ENCODE measurements at regions not wholly inside any gene's neighbourhood (a gene's known extent, or its start where the extent isn't known, plus 50 kb on each side); places are given as distances from the start of the nearest gene placed in this dataset.

DNA sequence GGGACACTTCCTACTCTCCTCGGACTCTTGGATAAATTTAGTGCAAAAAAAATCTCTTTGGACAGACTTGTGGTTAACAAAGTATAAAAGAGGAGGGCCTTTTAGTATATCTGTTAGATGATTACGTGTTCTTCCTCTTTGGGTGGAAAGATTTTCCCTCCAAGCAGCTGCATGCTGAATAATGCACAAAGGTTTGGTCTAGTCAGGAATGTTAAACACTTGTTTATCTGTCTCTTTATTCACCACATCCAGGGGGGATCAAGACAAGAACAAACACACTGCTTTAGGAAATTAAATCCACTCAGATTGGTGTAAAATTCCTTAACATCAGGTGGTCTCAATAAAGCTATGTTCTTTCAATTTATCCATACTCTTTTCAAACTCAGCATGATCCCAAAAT is 260.9 kb upstream of the CHD6 start:
- DNase-seq, result no peak

DNA sequence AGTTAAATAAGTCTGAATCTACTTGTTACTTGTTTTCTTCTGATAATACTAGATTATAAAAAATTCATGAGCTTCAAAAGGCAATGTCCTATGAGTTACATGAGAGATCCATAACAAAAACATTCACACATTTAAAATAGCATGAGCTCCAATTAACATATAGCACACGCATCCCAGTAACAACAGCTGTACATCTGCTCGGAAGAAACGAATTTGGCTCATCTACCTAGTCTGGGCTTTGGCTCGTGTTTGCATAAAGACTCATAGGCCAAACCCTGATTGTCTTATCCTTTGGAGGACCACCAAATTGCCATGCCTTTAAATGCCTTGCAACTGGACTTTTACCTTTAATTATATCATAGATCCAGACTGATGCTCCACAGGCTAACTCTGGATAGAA is 259.7 kb upstream of the CHD6 start:
- DNase-seq, result no peak

DNA sequence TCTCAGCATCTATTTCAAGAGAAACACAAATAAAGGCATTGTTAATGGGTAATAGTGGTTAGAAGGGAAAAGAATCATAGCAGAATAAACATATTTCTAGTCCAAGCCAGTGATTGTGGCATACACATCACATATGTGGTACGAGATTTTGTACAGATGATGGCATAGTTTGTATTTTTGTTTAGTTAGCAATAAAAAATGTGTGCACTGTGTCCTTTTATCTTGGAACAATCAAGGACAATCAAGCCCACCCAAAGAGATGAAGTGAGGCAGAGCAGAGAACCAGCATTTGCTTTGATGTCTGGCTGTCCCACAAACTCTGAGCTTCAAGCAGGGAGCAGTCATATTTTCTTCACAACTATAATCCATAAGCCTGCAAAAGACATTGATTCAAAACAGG is 256.5 kb upstream of the CHD6 start:
- no peak for DNase-seq

DNA sequence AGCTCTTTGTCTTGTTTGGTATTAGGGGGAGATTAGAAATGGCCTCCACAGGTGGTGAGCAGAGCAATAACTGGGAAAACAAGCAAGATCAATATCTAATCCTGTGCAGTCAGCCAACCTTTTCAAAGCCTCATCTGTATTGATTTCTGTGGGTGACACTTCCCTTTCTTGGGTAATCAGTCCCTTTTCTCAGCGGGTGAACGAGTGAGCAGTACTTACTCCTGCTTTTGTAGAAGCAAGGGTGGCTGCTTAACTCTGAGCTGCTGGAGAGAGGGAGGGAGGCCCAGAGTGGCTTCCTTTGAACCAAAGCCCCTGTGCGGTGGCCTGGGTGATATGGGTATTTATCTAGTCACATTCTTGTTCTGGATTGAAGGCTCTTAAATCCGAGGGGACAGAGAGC is 254.8 kb upstream of the CHD6 start:
- no peak for DNase-seq

DNA sequence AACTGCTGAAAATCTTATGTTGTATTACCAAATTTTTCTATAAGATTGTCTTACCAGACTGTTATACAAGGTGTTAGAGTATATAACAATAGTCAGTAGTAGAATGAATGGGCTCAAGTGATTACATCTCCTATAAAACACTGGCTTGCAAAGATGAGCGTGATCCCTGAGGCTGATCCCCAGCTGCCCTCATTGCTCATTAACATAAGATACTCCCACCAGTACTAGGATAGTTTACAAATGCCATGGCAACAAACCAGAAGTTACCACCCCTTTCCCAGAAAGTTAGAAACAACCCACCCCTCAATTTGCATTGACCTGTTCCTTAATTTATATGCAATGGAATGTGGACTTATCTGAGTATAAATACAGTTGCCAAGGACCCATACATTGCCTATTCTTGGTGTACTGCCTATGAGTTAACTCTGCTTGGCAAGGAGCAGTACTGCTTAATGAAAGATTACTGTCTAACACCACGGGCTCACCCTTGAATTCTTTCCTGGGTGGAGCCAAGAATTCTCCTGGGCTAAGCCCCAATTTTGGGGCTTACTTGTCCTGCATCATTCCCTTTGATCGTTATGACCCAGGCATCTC is 252.8 kb upstream of the CHD6 start:
- no peak for DNase-seq

DNA sequence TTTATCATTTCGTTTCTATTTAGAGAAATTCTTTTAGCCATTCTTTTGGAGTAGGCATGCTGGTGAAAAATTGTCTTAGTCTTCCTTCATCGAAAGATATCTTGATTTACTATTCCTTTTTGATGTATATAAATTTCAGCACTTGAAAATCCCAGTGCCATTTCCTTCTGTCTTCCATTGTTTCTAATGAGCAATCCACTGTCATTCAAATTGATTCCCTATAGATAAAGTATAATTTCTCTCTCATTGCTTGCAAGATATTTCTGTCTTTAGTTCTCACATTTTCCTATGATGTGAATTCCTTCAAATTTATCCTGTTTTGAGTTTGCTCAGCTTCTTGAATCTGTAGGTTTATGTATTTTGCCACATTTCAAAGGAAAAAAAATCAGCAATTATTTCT is 251.1 kb upstream of the CHD6 start:
- DNase-seq, result no peak

DNA sequence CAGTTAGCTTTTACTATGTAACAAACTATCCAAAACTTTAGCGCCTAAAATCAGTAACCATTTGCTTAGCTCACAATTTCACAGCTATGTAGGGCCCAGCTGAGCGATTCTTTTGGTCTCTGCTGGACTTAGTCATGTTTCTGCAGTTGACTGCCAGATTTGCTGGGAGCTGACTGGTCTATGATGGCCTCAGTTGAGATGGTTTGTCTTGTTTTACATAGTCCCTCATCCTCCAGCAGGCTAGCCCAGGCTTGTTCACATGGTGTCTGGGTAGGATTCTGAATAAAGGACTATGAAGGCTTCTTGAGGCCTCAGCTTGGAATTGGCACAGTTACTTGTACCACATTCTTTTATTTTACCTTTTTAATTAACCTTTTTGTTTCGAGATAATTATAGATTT is 247.8 kb upstream of the CHD6 start:
- no peak for DNase-seq

DNA sequence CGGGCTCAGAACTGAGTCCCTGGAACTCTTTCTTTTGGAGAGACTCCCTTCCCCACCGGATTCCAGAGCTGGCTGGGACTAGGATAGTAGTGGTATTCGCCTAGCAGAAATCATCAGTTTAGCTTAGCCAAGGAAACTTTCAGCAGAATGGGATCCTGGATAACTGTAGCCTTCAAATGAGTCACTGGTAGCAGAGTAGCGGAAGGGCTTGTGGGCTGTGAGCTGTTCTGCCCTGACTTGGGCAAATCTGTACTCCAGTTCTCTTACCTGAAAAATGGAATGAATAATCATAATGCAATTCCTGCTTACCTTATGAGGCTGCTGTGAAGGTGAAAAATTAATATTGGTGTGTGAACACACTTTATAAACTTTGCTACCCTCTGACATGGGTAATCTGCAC is 244.3 kb upstream of the CHD6 start:
- DNase-seq, result no peak

DNA sequence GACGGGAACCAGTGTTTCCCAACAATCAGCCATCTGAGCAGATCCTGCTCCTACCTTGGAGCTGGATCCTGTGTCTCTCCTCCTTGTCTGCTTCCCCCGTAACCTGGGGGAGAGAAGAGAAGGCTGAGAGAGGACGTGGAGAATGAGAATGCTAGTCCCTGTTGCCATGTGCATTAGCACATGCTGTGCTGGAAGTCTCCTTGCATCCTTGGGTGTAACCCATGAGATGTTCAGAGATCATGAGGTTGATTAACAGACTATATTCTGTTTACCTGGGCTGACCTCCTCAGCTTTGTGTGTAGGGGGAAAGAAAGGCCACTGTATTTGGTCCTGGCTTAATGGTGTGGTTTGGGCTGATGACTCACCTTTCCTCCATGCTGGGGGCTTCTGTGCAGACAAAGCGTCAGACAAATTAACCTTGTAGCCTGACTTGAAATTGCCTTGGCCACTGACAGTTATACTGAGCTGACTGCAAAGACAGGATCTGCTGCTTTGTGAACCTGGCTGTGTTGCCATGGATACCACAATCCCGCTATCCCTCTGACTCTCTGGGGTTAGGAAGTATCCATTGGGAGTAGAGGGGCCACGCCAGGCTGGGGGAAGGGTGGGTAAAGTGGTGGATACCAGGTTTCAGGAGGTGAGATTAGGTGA is 243.7 kb upstream of the CHD6 start:
- DNase-seq, result no peak

DNA sequence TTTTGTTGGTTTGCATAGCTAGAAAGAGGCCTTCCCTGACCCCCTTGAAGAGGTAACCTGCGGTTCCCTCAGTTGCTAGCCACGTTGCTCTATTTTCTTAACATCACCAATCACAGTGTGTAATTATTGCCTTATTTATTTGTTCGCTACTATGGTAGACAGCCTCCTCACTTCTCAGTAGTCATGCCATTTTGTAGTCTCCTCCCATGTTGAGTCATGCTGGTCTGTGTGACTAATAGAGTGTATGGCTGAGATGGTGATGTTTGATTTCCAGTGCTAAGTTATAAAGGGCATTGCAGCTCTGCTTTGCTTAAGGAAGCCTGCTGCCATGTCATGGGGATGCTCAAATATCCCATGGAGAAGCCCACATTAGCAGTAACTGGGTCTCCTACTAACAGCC is 236.6 kb upstream of the CHD6 start:
- no peak for DNase-seq

DNA sequence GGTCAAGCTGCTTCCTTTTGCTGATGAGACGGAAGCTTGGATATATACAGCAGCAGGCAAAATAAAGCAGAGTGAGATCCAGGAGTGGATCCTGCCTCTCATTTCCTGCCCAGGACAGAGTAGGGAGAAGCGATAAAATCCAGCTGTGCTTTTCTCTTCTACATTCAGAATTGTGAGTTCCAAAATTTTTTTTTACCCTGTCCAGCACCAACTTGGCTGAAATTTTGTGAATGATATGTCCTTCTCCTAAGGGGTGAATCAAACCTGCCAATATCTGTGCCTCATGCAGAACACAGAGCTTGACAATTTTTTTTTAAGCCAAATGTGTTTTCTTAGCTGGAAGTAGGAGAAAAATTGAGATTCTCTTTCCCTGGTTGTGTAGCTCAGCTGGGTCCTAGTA is 235.6 kb upstream of the CHD6 start:
- DNase-seq, result no peak

DNA sequence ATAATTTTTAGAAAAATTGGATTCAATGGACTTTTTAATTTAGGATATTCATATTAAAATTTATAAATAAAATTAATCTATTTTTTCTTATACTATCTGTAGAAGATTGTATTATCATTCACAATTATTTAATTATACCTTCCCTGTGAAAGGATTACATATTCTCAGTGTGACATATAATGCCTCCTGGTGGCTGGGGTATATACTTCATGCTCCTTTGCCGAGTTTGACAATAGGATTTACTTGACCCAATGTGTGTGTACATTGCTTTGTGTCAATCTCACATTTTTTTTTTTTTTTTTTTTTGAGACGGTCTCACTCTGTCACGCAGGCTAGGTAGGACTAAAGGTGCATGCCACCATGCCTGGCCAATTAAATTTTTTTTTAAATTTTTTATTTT is 230.0 kb upstream of the CHD6 start:
- DNase-seq, result no peak

DNA sequence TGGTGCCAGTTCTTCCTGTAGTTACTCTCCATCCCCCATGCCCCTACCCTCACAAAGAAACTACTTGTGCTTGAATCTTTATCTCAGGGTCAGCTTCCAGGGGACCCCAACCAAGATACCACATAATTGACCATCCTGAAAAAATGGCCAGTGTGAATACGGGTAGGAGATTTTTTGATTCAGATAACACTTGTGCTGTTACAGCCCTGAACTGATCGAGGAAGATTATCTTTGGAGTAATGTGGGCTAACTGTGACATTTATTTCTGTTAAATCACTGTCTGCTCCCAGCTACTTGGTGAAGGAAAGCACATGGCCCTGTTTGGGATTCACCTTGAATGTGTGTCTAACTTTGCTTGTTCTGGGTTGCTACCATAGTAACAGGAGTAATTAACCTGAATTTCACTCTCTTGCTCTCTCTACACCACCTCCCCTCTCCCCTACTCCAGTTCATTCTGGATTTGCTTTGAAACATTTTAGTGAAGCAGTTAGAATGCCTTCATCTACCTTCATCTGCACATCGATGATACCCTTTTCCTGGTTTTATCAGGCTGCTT is 219.6 kb upstream of the CHD6 start:
- no peak for DNase-seq

DNA sequence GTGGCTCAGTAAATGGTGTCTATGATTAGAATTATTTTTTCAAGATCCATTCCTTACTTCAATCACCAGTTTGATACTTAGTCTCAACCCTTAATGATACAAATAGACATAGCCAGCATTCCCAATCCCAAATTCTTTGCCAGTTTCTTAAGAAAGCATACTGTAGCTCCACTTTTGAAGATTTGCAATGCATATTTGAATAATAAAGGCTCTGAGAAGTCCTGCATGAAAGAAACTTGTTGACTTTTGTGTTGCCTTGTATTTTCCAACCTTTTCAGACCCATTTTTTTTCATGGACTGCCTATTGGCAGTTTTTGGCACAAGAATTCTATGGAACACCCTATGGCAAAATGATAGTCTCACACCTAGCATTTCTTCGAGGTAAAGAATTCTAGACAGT is 215.6 kb upstream of the CHD6 start:
- DNase-seq, result no peak

DNA sequence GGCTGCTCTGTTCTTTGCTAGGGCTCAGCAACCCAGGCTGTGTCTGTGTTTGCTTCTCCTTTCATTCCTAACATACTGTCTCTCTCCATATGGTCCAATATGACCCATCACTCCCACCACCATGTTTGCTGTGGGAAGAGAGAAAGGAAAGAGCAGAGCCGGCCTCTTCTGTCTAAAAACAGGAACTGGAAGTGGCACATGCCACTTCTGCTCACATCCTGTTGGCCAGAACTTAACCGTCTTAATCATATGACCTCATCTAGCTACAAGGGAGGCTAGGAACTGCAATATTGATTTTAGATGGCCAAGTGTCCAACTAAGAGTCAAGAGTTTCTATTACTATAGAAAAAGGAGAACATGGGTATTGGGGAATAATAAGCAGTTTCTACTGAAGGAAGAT is 212.5 kb upstream of the CHD6 start:
- DNase-seq, result no peak

DNA sequence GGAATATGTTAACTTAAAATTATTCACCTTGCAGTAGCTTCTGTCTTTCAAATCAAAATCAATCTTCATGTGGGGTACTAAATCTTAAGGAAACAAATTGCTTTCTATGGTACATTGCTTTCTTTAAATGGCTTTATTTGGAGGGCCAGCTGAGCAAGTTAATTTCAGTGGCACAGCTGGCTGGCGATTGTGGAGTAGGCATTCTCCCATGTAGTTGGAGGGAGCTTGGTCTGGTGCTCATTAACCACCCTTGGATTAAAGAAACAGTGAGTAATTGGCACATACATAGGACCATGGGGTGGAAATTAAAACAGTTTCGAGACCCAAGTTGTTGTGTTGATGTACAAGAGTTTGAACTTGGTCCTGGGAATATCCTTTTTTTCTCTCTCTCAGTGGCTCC is 201.3 kb upstream of the CHD6 start:
- DNase-seq, result no peak

DNA sequence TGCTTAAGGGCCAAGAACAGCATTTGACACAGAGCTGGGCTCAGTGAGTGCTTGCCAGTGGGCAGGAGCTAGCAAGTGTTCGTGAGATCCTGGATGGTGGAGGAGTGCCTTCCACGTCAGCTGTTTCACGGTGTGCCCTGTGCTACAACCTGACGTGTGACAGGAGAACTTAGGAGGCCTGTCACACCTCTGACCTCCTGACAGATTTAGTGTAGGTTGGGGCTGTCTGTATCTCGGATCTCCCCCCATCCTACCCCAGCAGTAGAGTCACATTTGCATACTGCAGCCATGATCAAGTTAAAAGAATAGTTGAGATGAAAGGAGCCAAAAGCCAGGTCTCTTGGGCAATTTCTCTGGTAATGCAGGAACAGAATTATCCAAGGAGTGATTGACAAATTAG is 200.8 kb upstream of the CHD6 start:
- no peak for DNase-seq

DNA sequence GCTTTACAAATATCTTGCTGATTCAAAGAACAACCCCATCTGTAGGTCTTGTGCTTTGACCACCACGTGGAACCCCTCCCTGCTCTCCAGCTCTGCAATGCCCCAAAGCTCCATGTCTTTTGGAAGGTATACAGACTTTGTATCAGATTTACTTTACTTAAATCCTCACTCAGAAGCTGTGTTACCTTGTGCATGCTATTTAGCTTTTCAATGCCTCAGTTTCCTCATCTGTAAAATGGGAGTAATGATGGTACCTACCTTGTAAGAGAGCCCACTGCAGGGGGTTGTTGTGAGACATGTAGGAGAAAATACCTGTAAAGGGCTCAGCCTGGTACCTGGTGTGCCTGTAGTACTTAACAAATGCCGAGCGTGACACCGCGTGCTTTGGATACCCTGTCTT is 200.2 kb upstream of the CHD6 start:
- no peak for DNase-seq

DNA sequence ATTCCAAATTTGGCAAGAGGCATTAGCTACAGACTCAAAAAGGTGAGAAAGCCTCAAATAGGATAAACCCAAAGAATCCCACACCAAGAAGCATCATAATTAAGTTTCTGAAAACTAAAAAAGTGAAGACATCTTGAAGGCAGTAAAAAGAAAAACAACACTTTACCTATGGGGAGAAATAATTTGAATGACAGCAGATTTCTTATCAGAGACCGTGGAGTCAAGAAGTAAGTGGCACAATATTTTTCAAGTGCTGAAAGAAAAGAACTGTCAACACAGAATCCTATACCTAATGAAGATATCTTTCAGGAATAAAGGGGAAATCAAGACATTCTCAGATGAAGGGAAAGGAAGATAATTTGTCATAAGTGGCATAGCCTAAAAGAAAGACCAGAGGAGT is 193.3 kb upstream of the CHD6 start:
- no peak for DNase-seq

DNA sequence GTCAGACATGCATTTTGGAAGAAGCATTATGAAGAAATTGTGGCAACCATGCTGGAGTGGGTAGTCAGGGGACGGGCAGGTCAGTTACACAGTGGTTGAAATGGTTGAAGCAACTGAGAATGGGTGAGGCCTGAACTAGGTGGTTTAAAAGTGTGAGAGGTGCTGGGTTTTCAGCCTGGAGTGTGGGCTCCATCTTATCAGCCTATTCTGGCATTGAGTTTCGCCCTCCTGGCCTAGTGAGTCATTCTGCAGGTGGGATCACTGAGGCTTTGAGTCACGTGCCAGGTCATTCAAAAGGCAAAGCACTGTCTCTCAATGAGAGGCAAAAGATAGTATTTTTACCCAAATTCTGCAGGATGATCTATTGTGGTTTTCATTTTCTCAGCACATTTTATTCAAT is 181.9 kb upstream of the CHD6 start:
- no peak for DNase-seq

DNA sequence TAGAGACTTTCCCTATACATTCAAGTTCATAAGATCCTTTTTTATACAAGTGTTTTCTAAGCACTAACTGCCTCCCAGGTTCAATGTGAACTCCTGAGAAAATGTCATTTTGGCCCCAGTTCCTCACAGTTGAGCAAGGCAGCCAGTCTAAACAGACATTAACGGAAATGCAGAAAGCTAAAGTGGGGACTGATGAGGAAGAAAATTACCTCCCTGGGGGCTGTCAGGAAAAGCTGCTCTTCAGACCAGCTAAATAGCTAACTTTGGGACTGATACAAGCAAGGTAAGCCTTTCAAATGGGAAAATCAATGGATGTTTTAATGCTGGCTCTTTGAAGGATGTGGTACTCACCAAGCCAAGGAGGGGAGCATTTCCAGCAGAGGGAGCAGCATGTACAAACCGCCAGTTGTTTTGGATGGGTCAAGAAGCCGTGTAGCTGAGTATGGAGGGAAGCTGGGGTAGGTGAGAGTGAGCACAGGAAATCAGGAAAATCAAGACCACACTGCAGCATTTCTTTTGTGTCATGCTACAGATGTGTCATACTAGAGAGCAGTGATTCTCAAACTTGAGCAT is 180.8 kb upstream of the CHD6 start:
- DNase-seq, result no peak

DNA sequence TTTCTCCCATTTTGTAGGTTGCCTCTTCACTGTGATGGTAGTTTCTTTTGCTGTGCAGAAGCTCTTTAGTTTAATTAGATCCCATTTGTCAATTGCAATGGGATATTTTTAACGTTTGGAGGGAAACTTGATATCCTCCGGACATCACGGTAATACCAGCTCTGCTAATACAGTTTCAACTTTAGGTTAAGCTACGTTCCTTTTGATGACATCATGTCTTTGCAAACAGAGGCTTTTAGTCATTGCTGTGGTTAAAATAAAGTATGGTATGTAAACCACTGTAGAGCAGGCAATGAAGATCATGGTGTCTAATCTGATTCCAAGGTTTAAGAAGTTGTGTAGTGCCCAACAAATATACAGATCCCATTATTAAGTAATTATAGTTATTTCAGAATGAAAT is 168.0 kb upstream of the CHD6 start:
- DNase-seq, result no peak

DNA sequence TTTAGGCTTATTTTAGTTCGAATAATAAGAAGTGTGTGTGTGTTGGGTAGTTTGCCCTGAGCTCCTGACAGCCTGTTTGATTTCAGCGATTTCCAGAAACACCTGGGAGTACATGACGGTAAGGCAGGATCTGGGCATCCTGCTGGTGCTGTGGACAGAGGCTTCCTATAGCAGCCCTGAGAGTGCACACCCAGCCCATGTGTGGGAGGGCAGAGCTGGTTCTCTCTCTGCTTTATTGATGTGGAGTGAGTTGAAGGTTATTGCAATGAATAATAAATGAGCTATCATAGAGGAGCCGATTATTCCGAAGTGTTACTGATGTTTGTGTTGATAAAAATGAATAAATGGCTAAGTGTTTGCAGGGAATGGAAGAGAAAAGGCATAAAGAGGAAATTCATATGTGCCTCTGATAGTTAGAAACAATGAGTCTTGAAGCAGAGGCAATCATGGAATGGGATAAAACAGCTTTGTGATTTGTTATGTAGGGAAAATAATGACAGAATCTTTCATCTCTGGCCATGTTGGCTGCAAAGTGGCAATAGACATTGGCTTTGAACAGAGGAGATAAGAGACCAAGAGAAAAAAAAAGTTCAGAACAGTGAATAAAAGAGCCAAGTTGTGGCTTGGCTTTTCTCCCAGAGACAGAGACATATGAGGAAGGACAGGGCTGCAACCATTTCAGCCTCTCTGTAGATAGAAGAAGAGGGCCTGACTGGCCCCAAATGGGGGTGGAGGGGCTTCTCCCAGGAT is 166.2 kb upstream of the CHD6 start:
- no peak for DNase-seq
